H9 (cell line): ENCODE measurements at regions not wholly inside any gene's neighbourhood (a gene's known extent, or its start where the extent isn't known, plus 50 kb on each side); places are given as distances from the start of the nearest gene placed in this dataset.

Experiments
- DNase-seq: peaks from one replicate; pipeline ENCODE4 v3.0.0-alpha.2; 2017
- H2AFZ ChIP-seq: one replicate; pipeline ENCODE4 v1.6.1; 2013; ENCODE audit warnings: mild to moderate bottlenecking, low read length, control low read depth, moderate library complexity
- H2AK5ac ChIP-seq: 2 replicates; pipeline ENCODE4 v1.6.1; 2013; ENCODE audit warnings: low read length, control low read depth, mixed read lengths; ENCODE audit not compliant: insufficient read length
- H2BK120ac ChIP-seq: one replicate; pipeline ENCODE4 v1.6.1; 2013; ENCODE audit warnings: low read depth, mild to moderate bottlenecking, low read length, control low read depth, inconsistent platforms; ENCODE audit not compliant: poor library complexity, severe bottlenecking
- H2BK12ac ChIP-seq: 2 replicates; pipeline ENCODE4 v1.6.1; 2013; ENCODE audit warnings: low read length, control low read depth, mixed read lengths, low read depth; ENCODE audit not compliant: insufficient read length
- H2BK15ac ChIP-seq: 2 replicates; pipeline ENCODE4 v1.6.1; 2013; ENCODE audit warnings: low read depth, low read length, control low read depth
- H2BK20ac ChIP-seq: one replicate; pipeline ENCODE4 v1.6.1; 2013; ENCODE audit warnings: low read depth, mild to moderate bottlenecking, low read length, control low read depth, inconsistent platforms; ENCODE audit not compliant: poor library complexity, severe bottlenecking
- H2BK5ac ChIP-seq: 2 replicates; pipeline ENCODE4 v1.6.1; 2013; ENCODE audit warnings: low read length, control low read depth, mixed read lengths; ENCODE audit not compliant: insufficient read length
- H3K14ac ChIP-seq: 2 replicates; pipeline ENCODE4 v1.6.1; 2013; ENCODE audit warnings: low read length, control low read depth; ENCODE audit not compliant: insufficient read depth
- H3K18ac ChIP-seq: 2 replicates; pipeline ENCODE4 v1.6.1; 2013; ENCODE audit warnings: low read depth, mild to moderate bottlenecking, mixed read lengths, low read length, control low read depth; ENCODE audit not compliant: insufficient read length
- H3K23ac ChIP-seq: 2 replicates; pipeline ENCODE4 v1.6.1; 2013; ENCODE audit warnings: low read length, control low read depth, mixed read lengths, low read depth; ENCODE audit not compliant: insufficient read length
- H3K23me2 ChIP-seq: 2 replicates; pipeline ENCODE4 v1.6.1; 2013; ENCODE audit warnings: low read depth, mild to moderate bottlenecking, mixed read lengths, low read length, control low read depth; ENCODE audit not compliant: insufficient read length, poor library complexity, severe bottlenecking
- H3K27ac ChIP-seq: 2 replicates; pipeline ENCODE4 v1.5.1; 2013; ENCODE audit warnings: low read length, control low read depth, mixed read lengths, low read depth; ENCODE audit not compliant: insufficient read length
- H3K27me3 ChIP-seq: 2 replicates; pipeline ENCODE4 v1.6.1; 2013; ENCODE audit warnings: low read length, control low read depth, inconsistent platforms; ENCODE audit not compliant: insufficient read depth
- H3K4ac ChIP-seq: 2 replicates; pipeline ENCODE4 v1.6.1; 2013; ENCODE audit warnings: low read depth, mild to moderate bottlenecking, control low read depth, inconsistent platforms, low read length, moderate library complexity
- H3K4me1 ChIP-seq: 2 replicates; pipeline ENCODE4 v1.6.1; 2013; ENCODE audit warnings: low read length, control low read depth, inconsistent platforms; ENCODE audit not compliant: insufficient read depth
- H3K4me2 ChIP-seq: 2 replicates; pipeline ENCODE4 v1.6.1; 2013; ENCODE audit warnings: low read length, control low read depth, mixed read lengths; ENCODE audit not compliant: insufficient read length, insufficient read depth
- H3K56ac ChIP-seq: 2 replicates; pipeline ENCODE4 v1.6.1; 2013; ENCODE audit warnings: low read depth, mild to moderate bottlenecking, mixed read lengths, low read length, control low read depth; ENCODE audit not compliant: insufficient read length
- H3K79me1 ChIP-seq: 2 replicates; pipeline ENCODE4 v1.6.1; 2013; ENCODE audit warnings: low read depth, mild to moderate bottlenecking, moderate library complexity, low read length, control low read depth, inconsistent platforms; ENCODE audit not compliant: insufficient read depth, poor library complexity, severe bottlenecking
- H3K79me2 ChIP-seq: 2 replicates; pipeline ENCODE4 v1.6.1; 2013; ENCODE audit warnings: low read length, control low read depth, inconsistent platforms; ENCODE audit not compliant: insufficient read depth
- H3K9ac ChIP-seq: 2 replicates; pipeline ENCODE4 v1.6.1; 2013; ENCODE audit warnings: low read length, control low read depth, mixed read lengths; ENCODE audit not compliant: insufficient read length; ENCODE audit errors: extremely low read depth
- H3K9me3 ChIP-seq: one replicate; pipeline ENCODE4 v1.6.1; 2013; ENCODE audit warnings: low read depth, low read length, inconsistent platforms; ENCODE audit not compliant: control insufficient read depth
- H3T11ph ChIP-seq: one replicate; pipeline ENCODE4 v1.6.1; 2013; ENCODE audit warnings: mild to moderate bottlenecking, low read length, control low read depth, inconsistent platforms
- H4K20me1 ChIP-seq: one replicate; pipeline ENCODE4 v1.6.1; 2013; ENCODE audit not compliant: control insufficient read depth, insufficient read length, insufficient read depth
- H4K5ac ChIP-seq: 2 replicates; pipeline ENCODE4 v1.6.1; 2013; ENCODE audit warnings: low read depth, mild to moderate bottlenecking, mixed read lengths, low read length, control low read depth; ENCODE audit not compliant: insufficient read length
- H4K8ac ChIP-seq: replicated peaks from 2 replicates; pipeline ENCODE4 v1.6.1; 2013; ENCODE audit warnings: low read length, control low read depth, mixed read lengths, low read depth; ENCODE audit not compliant: insufficient read length
- H4K91ac ChIP-seq: 2 replicates; pipeline ENCODE4 v1.6.1; 2013; ENCODE audit warnings: low read depth, mild to moderate bottlenecking, moderate library complexity, mixed read lengths, low read length, control low read depth; ENCODE audit not compliant: insufficient read length
- H3K27ac Mint-ChIP-seq, 3 experiments: 2 replicates in 2 of 3; 3 replicates in 1 of 3; pipeline ENCODE4 v1.8.0; 2020 to 2021; ENCODE audit warnings: mixed read lengths in 3 of 3, mild to moderate bottlenecking in 1 of 3, moderate library complexity in 1 of 3
- H3K27me3 Mint-ChIP-seq: 2 replicates; pipeline ENCODE4 v1.8.0; 2021; ENCODE audit warnings: low read depth, mild to moderate bottlenecking, moderate library complexity, mixed read lengths
- H3K36me3 Mint-ChIP-seq, 3 experiments: 2 replicates in 2 of 3; 3 replicates in 1 of 3; pipeline ENCODE4 v1.8.0; 2020 to 2021; ENCODE audit warnings: low read depth in 3 of 3, mixed read lengths in 3 of 3; ENCODE audit not compliant: insufficient read depth in 1 of 3
- H3K4me1 Mint-ChIP-seq, 2 experiments: 2 replicates each; pipeline ENCODE4 v1.8.0; 2020; ENCODE audit warnings: mixed read lengths in 2 of 2
- H3K4me3 Mint-ChIP-seq, 2 experiments: 2 replicates in 1 of 2; 3 replicates in 1 of 2; pipeline ENCODE4 v1.8.0; 2020 to 2021; ENCODE audit warnings: mild to moderate bottlenecking in 2 of 2, mixed read lengths in 2 of 2, moderate library complexity in 1 of 2
- H3K9me3 Mint-ChIP-seq, 2 experiments: 2 replicates in 1 of 2; 3 replicates in 1 of 2; pipeline ENCODE4 v1.8.0; 2020; ENCODE audit warnings: mild to moderate bottlenecking in 2 of 2, mixed read lengths in 2 of 2, moderate library complexity in 1 of 2
- CTCF ChIP-seq: fragments of 200-600 bp; sonication (generic); conservative IDR thresholded peaks from 3 replicates; pipeline ENCODE4 v1.8.0; 2021; ENCODE audit warnings: antibody characterized with exemption, mild to moderate bottlenecking
- WGBS: extraction: QIAGEN DNeasy Blood & Tissue Kit; methylation state at CpG from one replicate; pipeline ENCODE4 v1.1.7; 2013; ENCODE audit warnings: missing lambda C conversion rate, low lambda C conversion rate, mixed read lengths; ENCODE audit not compliant: insufficient read length; ENCODE audit errors: extremely low coverage; 5-methylcytosine and 5-hydroxymethylcytosine counted together

- no peak overlapping the region for H2BK15ac ChIP-seq
- H2BK12ac ChIP-seq, result no peak overlapping the region
- no peak overlapping the region for H2BK5ac ChIP-seq
- WGBS, result no CpG with 5 or more reads among the region's 11 CpGs
- H3K27ac ChIP-seq, result no peak overlapping the region
- H3K14ac ChIP-seq, result no peak overlapping the region
- H3K27me3 Mint-ChIP-seq, result no peaks in the 10 kb centered on the region
- no peaks in the 10 kb centered on the region for H3K9me3 ChIP-seq
- no peaks in the 10 kb centered on the region for H3K36me3 Mint-ChIP-seq
- H2AK5ac ChIP-seq, result no peak overlapping the region
- H3K23ac ChIP-seq, result no peak overlapping the region
- H3K4me1 Mint-ChIP-seq, result peaks cover 0 to 4% of the 10 kb centered on the region in 2 experiments; a peak in 1 of 4 replicates
- no peak overlapping the region for H3K9ac ChIP-seq
- 0 out of 5 replicates have a peak, but pooled peaks cover 0 to under 1% of the 10 kb centered on the region in 2 experiments for H3K9me3 Mint-ChIP-seq
- no peak overlapping the region for H3K4me3 Mint-ChIP-seq
- no peak overlapping the region for H4K8ac ChIP-seq
- no peaks in the 10 kb centered on the region for H3K27me3 ChIP-seq
- no peak overlapping the region for H3K27ac Mint-ChIP-seq
- no peak overlapping the region for H4K5ac ChIP-seq
- H4K91ac ChIP-seq, result no peak overlapping the region
- no peaks in the 10 kb centered on the region for H3K79me2 ChIP-seq
- H3T11ph ChIP-seq, result no peak overlapping the region
- no peaks in the 10 kb centered on the region for H3K23me2 ChIP-seq
- H3K18ac ChIP-seq, result no peak overlapping the region
- H2AFZ ChIP-seq, result no peak overlapping the region
- no peak overlapping the region for H3K56ac ChIP-seq
- TF ChIP-seq CTCF, result no peak
- H3K79me1 ChIP-seq, result no peaks in the 10 kb centered on the region
- no peak overlapping the region for H3K4ac ChIP-seq
- H2BK120ac ChIP-seq, result no peak overlapping the region
- no peak overlapping the region for H3K4me2 ChIP-seq
- H4K20me1 ChIP-seq, result no peaks in the 10 kb centered on the region
- no peak overlapping the region for H2BK20ac ChIP-seq
- no peaks in the 10 kb centered on the region for H3K4me1 ChIP-seq
- DNase-seq, result no peak
Observed at GRCh38 chr15:95519887-95520286, 810.6 kb upstream of the NR2F2 start.
